ENCODE measurements at regions not wholly inside any gene's neighbourhood (a gene's known extent, or its start where the extent isn't known, plus 50 kb on each side); places are given as distances from the start of the nearest gene placed in this dataset.

- TF ChIP-seq CTCF (IDR thresholded peaks at IDR 0.05) (no peak), POLR2A (IDR thresholded peaks at IDR 0.05) (no peak)
Measured at GRCh38 chr4:126752126-126752525, 880.6 kb upstream of the INTU start.

All from lower leg skin (tissue), 3 donors.